ENCODE measurements at regions not wholly inside any gene's neighbourhood (a gene's known extent, or its start where the extent isn't known, plus 50 kb on each side); places are given as distances from the start of the nearest gene placed in this dataset.
A peak's percentile ranks its signal among the peaks of the same experiment; 100 is the strongest.

DNA sequence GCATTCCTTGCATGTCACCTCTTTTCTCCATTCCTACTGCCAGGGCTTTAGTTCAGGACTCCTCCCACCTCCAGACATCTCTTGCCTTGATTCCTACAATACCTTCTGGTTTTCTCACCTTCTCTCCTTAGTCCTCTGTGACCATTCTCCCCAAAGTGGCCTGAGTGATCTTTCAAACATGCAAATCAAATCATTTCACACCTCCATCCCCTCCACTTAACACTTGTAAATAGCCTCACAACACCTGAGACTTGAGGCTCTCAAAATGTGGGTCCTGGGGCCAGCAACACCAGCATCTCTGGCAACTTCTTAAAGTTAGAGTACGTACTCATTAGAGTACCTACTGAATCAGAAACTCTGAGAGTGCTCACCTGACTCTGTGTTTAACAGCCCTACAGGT lies 68.4 kb downstream of the RTL9 start:
- Histone ChIP-seq H3K79me1 (ENCODE audit: low read length) (no peaks in the 10 kb centered on the region), H3K4ac (ENCODE audit: low read depth, low read length) (no peak overlapping the region), H2BK5ac (ENCODE audit: low read length) (no peak overlapping the region), H3K23ac (ENCODE audit: low read length) (no peak overlapping the region), H3K18ac (ENCODE audit: low read length) (no peak overlapping the region), H3K27ac (ENCODE audit: low read depth, low read length) (no peak overlapping the region), H3K79me2 (ENCODE audit: control insufficient read depth, insufficient read depth, low read length) (no peaks in the 10 kb centered on the region), H3K36me3 (ENCODE audit: control insufficient read depth, insufficient read depth, low read length) (no peaks in the 10 kb centered on the region), H3K27me3 (ENCODE audit: insufficient read depth, low read length, poor library complexity) (no peaks in the 10 kb centered on the region), H2BK15ac (replicated peaks; ENCODE audit: low read depth) (no peak overlapping the region), H2BK120ac (ENCODE audit: low read depth, low read length) (no peak overlapping the region), H3K4me1 (ENCODE audit: control insufficient read depth, low read depth, low read length) (no peaks in the 10 kb centered on the region), H3K9ac (ENCODE audit: low read length) (no peak overlapping the region), H3K56ac (ENCODE audit: low read length) (no peak overlapping the region), H4K8ac (ENCODE audit: low read depth, low read length) (no peak overlapping the region), H2AK5ac (ENCODE audit: low read length) (no peak overlapping the region), H3K4me3 (ENCODE audit: low read length) (no peak overlapping the region), H4K5ac (ENCODE audit: low read length) (no peak overlapping the region), H3K4me2 (ENCODE audit: low read length) (no peak overlapping the region)
- DNase-seq, result peak; percentile 65
- WGBS (ENCODE audit: extremely low coverage, insufficient coverage, low lambda C conversion rate), result no CpG with 5 or more reads among the region's 1 CpG

DNA sequence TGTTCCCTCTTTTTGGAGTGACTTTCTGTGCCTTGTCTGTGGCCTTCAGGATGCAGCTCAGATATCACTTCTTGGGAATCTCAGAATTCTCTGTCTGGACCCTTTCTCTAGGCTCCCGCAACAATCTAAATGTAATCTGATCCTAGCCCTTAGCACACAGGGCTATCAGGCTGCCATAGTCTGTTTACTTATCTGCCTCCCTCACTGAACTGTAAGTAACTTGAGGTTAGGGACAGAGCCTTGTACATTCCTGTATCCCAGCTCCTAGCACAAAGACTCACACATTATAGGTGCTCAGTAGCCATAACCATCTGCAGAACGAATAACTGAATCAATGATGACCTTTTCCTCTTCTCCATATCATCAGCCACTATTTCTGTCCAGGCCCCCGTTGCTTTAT lies 69.5 kb downstream of the RTL9 start:
- H3K4me1 ChIP-seq (ENCODE audit: control insufficient read depth, low read depth, low read length), result no peaks in the 10 kb centered on the region
- no peak overlapping the region for H4K8ac ChIP-seq (ENCODE audit: low read depth, low read length)
- DNase-seq, result no peak

DNA sequence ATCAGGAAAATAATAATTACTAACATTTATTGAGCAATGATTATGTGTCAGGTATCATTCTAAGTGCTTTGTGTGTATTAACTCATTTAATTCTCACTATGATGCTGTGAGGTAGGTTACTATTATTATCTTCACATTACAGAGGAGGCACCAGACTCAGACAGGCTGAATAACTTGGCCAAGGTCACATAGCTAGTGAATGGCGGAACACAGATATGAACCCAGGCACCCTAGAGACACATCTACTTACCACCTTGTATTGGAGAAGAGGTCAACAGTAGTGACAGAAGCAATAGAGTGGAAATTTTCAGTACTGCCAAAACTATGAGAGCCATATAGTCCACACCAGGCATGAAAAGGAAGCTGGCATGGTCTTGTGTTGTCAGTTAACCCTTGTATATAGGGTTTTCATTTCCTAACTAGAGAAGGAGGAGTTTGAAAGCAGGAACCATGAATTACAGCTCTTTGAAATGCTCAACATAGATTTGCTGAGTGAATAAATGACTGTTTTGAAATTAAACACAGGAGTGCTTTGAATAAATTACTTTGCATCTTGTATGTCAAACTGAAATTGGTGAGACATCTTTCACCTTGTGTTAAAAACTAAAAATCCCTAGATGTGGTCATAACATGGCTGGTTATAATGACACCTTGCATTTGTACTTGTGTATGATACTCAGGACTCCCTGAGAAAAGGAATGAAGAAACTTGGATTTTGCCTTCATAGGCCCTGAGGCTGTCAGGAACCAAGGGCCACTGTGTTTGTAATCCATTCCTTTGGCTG lies 71.8 kb downstream of the RTL9 start:
- Histone ChIP-seq H3K27me3 (ENCODE audit: insufficient read depth, low read length, poor library complexity) (no peaks in the 10 kb centered on the region), H4K8ac (ENCODE audit: low read depth, low read length) (no peak overlapping the region), H3K79me1 (ENCODE audit: low read length) (no peaks in the 10 kb centered on the region), H3K27ac (ENCODE audit: low read depth, low read length) (no peak overlapping the region), H4K5ac (ENCODE audit: low read length) (no peak overlapping the region), H2BK15ac (replicated peaks; ENCODE audit: low read depth) (no peak overlapping the region), H3K36me3 (ENCODE audit: control insufficient read depth, insufficient read depth, low read length) (no peaks in the 10 kb centered on the region), H2BK120ac (ENCODE audit: low read depth, low read length) (no peak overlapping the region), H3K4me2 (ENCODE audit: low read length) (no peak overlapping the region), H3K18ac (ENCODE audit: low read length) (no peak overlapping the region), H3K23ac (ENCODE audit: low read length) (no peak overlapping the region), H3K56ac (ENCODE audit: low read length) (no peak overlapping the region), H3K79me2 (ENCODE audit: control insufficient read depth, insufficient read depth, low read length) (no peaks in the 10 kb centered on the region), H3K4ac (ENCODE audit: low read depth, low read length) (no peak overlapping the region), H3K4me1 (ENCODE audit: control insufficient read depth, low read depth, low read length) (no peaks in the 10 kb centered on the region), H2AK5ac (ENCODE audit: low read length) (no peak overlapping the region), H3K4me3 (ENCODE audit: low read length) (no peak overlapping the region), H2BK5ac (ENCODE audit: low read length) (no peak overlapping the region), H3K9ac (ENCODE audit: low read length) (no peak overlapping the region)
- DNase-seq, result no peak
- no CpG with 5 or more reads among the region's 1 CpG for whole genome bisulfite sequencing (ENCODE audit: extremely low coverage, insufficient coverage, low lambda C conversion rate)

More for the DNA sequence above, 69.5 kb downstream of the RTL9 start:
- Histone ChIP-seq H3K4me2 (ENCODE audit: low read length) (no peak overlapping the region), H3K18ac (ENCODE audit: low read length) (no peak overlapping the region), H3K27me3 (ENCODE audit: insufficient read depth, low read length, poor library complexity) (no peaks in the 10 kb centered on the region), H3K23ac (ENCODE audit: low read length) (no peak overlapping the region), H2BK120ac (ENCODE audit: low read depth, low read length) (no peak overlapping the region), H3K79me1 (ENCODE audit: low read length) (no peaks in the 10 kb centered on the region), H3K4me3 (ENCODE audit: low read length) (no peak overlapping the region), H3K27ac (ENCODE audit: low read depth, low read length) (no peak overlapping the region), H2BK15ac (replicated peaks; ENCODE audit: low read depth) (no peak overlapping the region), H3K36me3 (ENCODE audit: control insufficient read depth, insufficient read depth, low read length) (no peaks in the 10 kb centered on the region), H2BK5ac (ENCODE audit: low read length) (no peak overlapping the region), H3K4ac (ENCODE audit: low read depth, low read length) (no peak overlapping the region), H3K79me2 (ENCODE audit: control insufficient read depth, insufficient read depth, low read length) (no peaks in the 10 kb centered on the region), H2AK5ac (ENCODE audit: low read length) (no peak overlapping the region), H4K5ac (ENCODE audit: low read length) (no peak overlapping the region), H3K56ac (ENCODE audit: low read length) (no peak overlapping the region), H3K9ac (ENCODE audit: low read length) (no peak overlapping the region)
- WGBS (ENCODE audit: extremely low coverage, insufficient coverage, low lambda C conversion rate), result no CpG with 5 or more reads among the region's 3 CpGs

DNA sequence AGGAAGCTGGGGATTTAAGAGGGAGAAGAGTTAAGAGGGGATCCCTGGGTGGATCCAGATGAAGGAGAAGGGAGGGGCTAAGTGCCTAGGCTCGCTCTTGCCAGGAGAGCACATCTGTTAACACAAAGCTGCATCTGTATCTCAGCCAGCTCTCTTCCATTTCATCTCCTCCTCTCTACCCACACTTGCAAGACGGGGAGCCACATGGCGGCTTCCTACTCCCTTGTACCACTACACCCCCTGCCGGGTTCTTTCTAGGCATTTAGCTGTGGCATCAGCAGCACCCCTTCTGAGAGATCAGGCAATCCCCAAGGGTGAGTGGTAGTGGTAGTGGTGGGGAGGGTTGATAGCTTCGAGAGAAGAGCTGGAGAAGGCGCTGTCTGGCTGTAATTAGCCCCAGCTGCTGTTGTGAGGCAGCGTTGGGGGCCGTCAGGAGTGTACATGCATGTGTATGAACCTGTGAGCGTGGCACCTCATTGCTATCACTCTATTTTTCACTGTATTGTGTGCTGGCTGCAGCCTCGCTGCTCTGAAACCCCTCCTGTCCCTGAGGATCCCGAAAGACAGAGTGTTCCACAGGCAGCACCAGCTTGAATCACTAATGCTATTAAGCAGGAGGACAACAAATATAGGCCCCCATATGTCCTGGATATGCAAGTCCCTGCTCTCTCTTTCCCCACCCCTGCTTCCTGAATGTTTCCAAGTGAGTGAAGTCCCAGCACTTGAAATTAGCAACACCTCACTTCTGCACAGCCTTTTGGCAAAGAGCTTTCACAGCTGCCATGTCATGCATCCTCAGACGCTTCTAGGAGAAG lies 73.7 kb downstream of the RTL9 start:
- no CpG with 5 or more reads among the region's 12 CpGs for WGBS (ENCODE audit: extremely low coverage, insufficient coverage, low lambda C conversion rate)

DNA sequence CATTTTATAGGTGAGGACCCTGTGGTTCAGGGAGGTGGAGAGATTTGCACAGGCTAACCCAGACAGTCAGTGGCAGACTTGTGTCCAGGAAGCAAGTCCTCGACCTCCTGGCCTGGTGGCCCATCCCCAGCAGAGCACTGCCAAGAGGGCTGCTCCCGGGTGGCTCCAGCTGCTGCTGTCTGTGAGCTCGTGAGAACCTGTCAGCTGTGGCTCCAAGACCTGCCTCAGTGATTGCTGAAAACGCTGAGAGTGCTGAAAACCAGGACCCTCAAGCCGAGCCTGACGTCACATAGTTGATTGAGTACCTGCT lies 74.2 kb downstream of the RTL9 start:
- H2BK5ac ChIP-seq (ENCODE audit: low read length), result no peak overlapping the region
- H3K79me1 ChIP-seq (ENCODE audit: low read length), result no peaks in the 10 kb centered on the region
- no peaks in the 10 kb centered on the region for H3K4me1 ChIP-seq (ENCODE audit: control insufficient read depth, low read depth, low read length)
- H2BK120ac ChIP-seq (ENCODE audit: low read depth, low read length), result no peak overlapping the region
- no peak overlapping the region for H4K5ac ChIP-seq (ENCODE audit: low read length)
- DNase-seq, result no peak
- H3K9ac ChIP-seq (ENCODE audit: low read length), result no peak overlapping the region
- H3K4me2 ChIP-seq (ENCODE audit: low read length), result no peak overlapping the region
- no peak overlapping the region for H3K4me3 ChIP-seq (ENCODE audit: low read length)
- H3K18ac ChIP-seq (ENCODE audit: low read length), result no peak overlapping the region
- no peak overlapping the region for H3K56ac ChIP-seq (ENCODE audit: low read length)
- H3K23ac ChIP-seq (ENCODE audit: low read length), result no peak overlapping the region
- H3K36me3 ChIP-seq (ENCODE audit: control insufficient read depth, insufficient read depth, low read length), result no peaks in the 10 kb centered on the region
- H2AK5ac ChIP-seq (ENCODE audit: low read length), result no peak overlapping the region
- WGBS (ENCODE audit: extremely low coverage, insufficient coverage, low lambda C conversion rate), result no CpG with 5 or more reads among the region's 6 CpGs
- no peak overlapping the region for H3K27ac ChIP-seq (ENCODE audit: low read depth, low read length)
- H3K79me2 ChIP-seq (ENCODE audit: control insufficient read depth, insufficient read depth, low read length), result no peaks in the 10 kb centered on the region
- H3K27me3 ChIP-seq (ENCODE audit: insufficient read depth, low read length, poor library complexity), result no peaks in the 10 kb centered on the region
- no peak overlapping the region for H2BK15ac ChIP-seq (replicated peaks; ENCODE audit: low read depth)
- no peak overlapping the region for H3K4ac ChIP-seq (ENCODE audit: low read depth, low read length)
- H4K8ac ChIP-seq (ENCODE audit: low read depth, low read length), result no peak overlapping the region

More for the DNA sequence above, 73.7 kb downstream of the RTL9 start:
- no peak overlapping the region for H2BK15ac ChIP-seq (replicated peaks; ENCODE audit: low read depth)
- no peaks in the 10 kb centered on the region for H3K4me1 ChIP-seq (ENCODE audit: control insufficient read depth, low read depth, low read length)
- no peaks in the 10 kb centered on the region for H3K79me2 ChIP-seq (ENCODE audit: control insufficient read depth, insufficient read depth, low read length)
- no peak overlapping the region for H3K23ac ChIP-seq (ENCODE audit: low read length)
- no peak for DNase-seq
- H3K79me1 ChIP-seq (ENCODE audit: low read length), result no peaks in the 10 kb centered on the region
- no peak overlapping the region for H3K18ac ChIP-seq (ENCODE audit: low read length)
- H3K36me3 ChIP-seq (ENCODE audit: control insufficient read depth, insufficient read depth, low read length), result no peaks in the 10 kb centered on the region
- no peak overlapping the region for H2BK120ac ChIP-seq (ENCODE audit: low read depth, low read length)
- no peaks in the 10 kb centered on the region for H3K27me3 ChIP-seq (ENCODE audit: insufficient read depth, low read length, poor library complexity)
- no peak overlapping the region for H3K9ac ChIP-seq (ENCODE audit: low read length)
- no peak overlapping the region for H4K8ac ChIP-seq (ENCODE audit: low read depth, low read length)
- H3K56ac ChIP-seq (ENCODE audit: low read length), result no peak overlapping the region
- H2AK5ac ChIP-seq (ENCODE audit: low read length), result no peak overlapping the region
- H3K4me3 ChIP-seq (ENCODE audit: low read length), result no peak overlapping the region
- H3K4me2 ChIP-seq (ENCODE audit: low read length), result no peak overlapping the region
- no peak overlapping the region for H4K5ac ChIP-seq (ENCODE audit: low read length)
- H2BK5ac ChIP-seq (ENCODE audit: low read length), result no peak overlapping the region
- no peak overlapping the region for H3K27ac ChIP-seq (ENCODE audit: low read depth, low read length)
- no peak overlapping the region for H3K4ac ChIP-seq (ENCODE audit: low read depth, low read length)
